CD14-positive monocyte (primary cell): ENCODE measurements at regions not wholly inside any gene's neighbourhood (a gene's known extent, or its start where the extent isn't known, plus 50 kb on each side); places are given as distances from the start of the nearest gene placed in this dataset.

ENCODE experiments used
- DNase-seq, 3 donors: peaks; one replicate each; pipeline ENCODE4 v3.0.0-alpha.2; 2011 to 2022
- H2AFZ ChIP-seq: 2 replicates; pipeline ENCODE4 v1.6.0; 2012; ENCODE audit warnings: mild to moderate bottlenecking, low read depth, low read length, inconsistent platforms; ENCODE audit not compliant: insufficient read depth, poor library complexity, severe bottlenecking
- H3K27ac ChIP-seq, 2 donors: 1 replicate in 1 of 2; 2 replicates in 1 of 2; pipeline ENCODE4 v1.5.1; 2012 to 2013; ENCODE audit warnings: low read length in 2 of 2, control low read depth in 1 of 2, inconsistent platforms in 1 of 2, low read depth in 1 of 2, mild to moderate bottlenecking in 1 of 2
- H3K27me3 ChIP-seq, 2 donors: one replicate each; pipeline versions ENCODE4 v1.6.0 to v1.6.1; 2011 to 2013; ENCODE audit warnings: low read length in 2 of 2; ENCODE audit not compliant: control insufficient read depth in 2 of 2, insufficient read depth in 2 of 2
- H3K36me3 ChIP-seq, 2 donors: replicated peaks in 1 of 2; 1 replicate in 1 of 2; 2 replicates in 1 of 2; pipeline versions ENCODE4 v1.5.1 to v1.6.1; 2012 to 2013; ENCODE audit warnings: low read length in 2 of 2, control low read depth in 1 of 2, inconsistent platforms in 1 of 2, mild to moderate bottlenecking in 1 of 2; ENCODE audit not compliant: insufficient read depth in 2 of 2, control insufficient read depth in 1 of 2
- H3K4me1 ChIP-seq, 2 donors: 1 replicate in 1 of 2; 2 replicates in 1 of 2; pipeline versions ENCODE4 v1.5.1 to v1.6.1; 2012 to 2013; ENCODE audit warnings: low read length in 2 of 2, control low read depth in 1 of 2, inconsistent platforms in 1 of 2, mild to moderate bottlenecking in 1 of 2, moderate library complexity in 1 of 2; ENCODE audit not compliant: insufficient read depth in 2 of 2, control insufficient read depth in 1 of 2
- H3K4me2 ChIP-seq: replicated peaks from 2 replicates; pipeline ENCODE3; 2012; ENCODE audit warnings: low read length, moderate library complexity, mild to moderate bottlenecking; ENCODE audit not compliant: poor library complexity, severe bottlenecking; ENCODE audit errors: extremely low read depth
- H3K4me3 ChIP-seq, 3 experiments: fragments of 200-600 bp in 1 of 3; sonication (generic) in 1 of 3; replicated peaks in 1 of 3; 1 replicate in 2 of 3; 2 replicates in 1 of 3; pipeline ENCODE4 v1.5.1; 2011 to 2013; ENCODE audit warnings: low read length in 3 of 3, mild to moderate bottlenecking in 3 of 3, control low read depth in 2 of 3, low read depth in 2 of 3, inconsistent platforms in 1 of 3, moderate library complexity in 1 of 3
- H3K79me2 ChIP-seq: 2 replicates; pipeline ENCODE4 v1.6.0; 2012; ENCODE audit warnings: mild to moderate bottlenecking, control low read depth, inconsistent platforms, low read length, moderate library complexity; ENCODE audit not compliant: insufficient read depth
- H3K9ac ChIP-seq: 2 replicates; pipeline ENCODE4 v1.6.0; 2017; ENCODE audit warnings: low read length, mild to moderate bottlenecking; ENCODE audit not compliant: insufficient read depth, poor library complexity, severe bottlenecking
- H3K9me3 ChIP-seq, 2 donors: replicated peaks in 1 of 2; 1 replicate in 1 of 2; 2 replicates in 1 of 2; pipeline versions ENCODE4 v1.5.1 to v1.6.1; 2012 to 2013; ENCODE audit warnings: low read length in 2 of 2, control low read depth in 1 of 2; ENCODE audit not compliant: control insufficient read depth in 1 of 2, insufficient read depth in 1 of 2
- H4K20me1 ChIP-seq: 2 replicates; pipeline ENCODE4 v1.6.0; 2012; ENCODE audit warnings: mild to moderate bottlenecking, low read length, control low read depth, moderate library complexity; ENCODE audit not compliant: insufficient read depth
- H3K27ac Mint-ChIP-seq, 7 donors: one replicate each; pipeline ENCODE4 v1.8.0; 2020; ENCODE audit warnings: mild to moderate bottlenecking in 7 of 7, mixed read lengths in 7 of 7, moderate library complexity in 6 of 7, inconsistent platforms in 2 of 7
- H3K27me3 Mint-ChIP-seq, 3 donors: one replicate each; pipeline ENCODE4 v1.8.0; 2021 to 2022; ENCODE audit warnings: low read depth in 3 of 3, mild to moderate bottlenecking in 3 of 3, mixed read lengths in 3 of 3, moderate library complexity in 3 of 3, inconsistent platforms in 1 of 3
- H3K36me3 Mint-ChIP-seq, 2 donors: one replicate each; pipeline ENCODE4 v1.8.0; 2020; ENCODE audit warnings: mixed read lengths in 2 of 2, inconsistent platforms in 1 of 2, mild to moderate bottlenecking in 1 of 2
- H3K4me1 Mint-ChIP-seq: one replicate; pipeline ENCODE4 v1.8.0; 2020; ENCODE audit warnings: mild to moderate bottlenecking, mixed read lengths
- H3K4me3 Mint-ChIP-seq, 2 donors: one replicate each; pipeline ENCODE4 v1.8.0; 2020; ENCODE audit warnings: mild to moderate bottlenecking in 2 of 2, mixed read lengths in 2 of 2, moderate library complexity in 1 of 2
- H3K9me3 Mint-ChIP-seq, 7 donors: one replicate each; pipeline ENCODE4 v1.8.0; 2020 to 2022; ENCODE audit warnings: mixed read lengths in 7 of 7, mild to moderate bottlenecking in 6 of 7, moderate library complexity in 6 of 7, inconsistent platforms in 2 of 7
- WGBS: methylation state at CpG from one replicate; pipeline ENCODE4 v1.1.5; 2013; ENCODE audit warnings: missing lambda C conversion rate; ENCODE audit not compliant: insufficient coverage; 5-methylcytosine and 5-hydroxymethylcytosine counted together
- intact Hi-C, 2 donors: fragments of 100-400 bp; cut with micrococcal nuclease; formaldehyde crosslinking; loops; one replicate each; pipeline versions ENCODE4 v1.15.0 to v1.15.1; 2023
- TF ChIP-seq, protein P1 (sequence below): fragments of 200-600 bp; IDR thresholded peaks from one replicate; pipeline ENCODE4 v1.8.0; 2022; ENCODE audit warnings: antibody characterized with exemption, mild to moderate bottlenecking

DNA sequence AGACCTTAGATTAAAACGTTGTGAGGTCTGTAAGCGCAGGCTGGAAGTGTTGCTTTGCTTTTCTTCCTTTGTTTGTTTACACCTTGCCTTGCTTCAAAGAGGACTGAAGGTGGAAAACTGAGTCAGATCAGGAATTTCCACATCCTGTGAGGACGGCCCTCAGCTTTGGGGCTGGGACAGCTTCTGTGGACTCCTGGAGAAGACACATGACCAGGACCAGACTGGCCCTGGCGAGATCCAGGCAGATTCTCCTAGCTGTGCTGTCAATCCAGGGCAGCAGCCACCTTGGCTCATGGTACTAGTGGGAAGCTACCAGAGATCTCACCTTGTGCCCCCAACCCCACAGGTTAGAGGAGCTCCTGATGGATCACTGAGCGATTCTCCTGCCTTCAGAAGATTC is 1461.9 kb downstream of the TBC1D22A start:
- 77% methylated on average over 5 of the region's 5 CpGs for WGBS
- H4K20me1 ChIP-seq = no peaks in the 10 kb centered on the region
- H3K36me3 Mint-ChIP-seq = no peaks in the 10 kb centered on the region
- TF ChIP-seq, protein P1, sequence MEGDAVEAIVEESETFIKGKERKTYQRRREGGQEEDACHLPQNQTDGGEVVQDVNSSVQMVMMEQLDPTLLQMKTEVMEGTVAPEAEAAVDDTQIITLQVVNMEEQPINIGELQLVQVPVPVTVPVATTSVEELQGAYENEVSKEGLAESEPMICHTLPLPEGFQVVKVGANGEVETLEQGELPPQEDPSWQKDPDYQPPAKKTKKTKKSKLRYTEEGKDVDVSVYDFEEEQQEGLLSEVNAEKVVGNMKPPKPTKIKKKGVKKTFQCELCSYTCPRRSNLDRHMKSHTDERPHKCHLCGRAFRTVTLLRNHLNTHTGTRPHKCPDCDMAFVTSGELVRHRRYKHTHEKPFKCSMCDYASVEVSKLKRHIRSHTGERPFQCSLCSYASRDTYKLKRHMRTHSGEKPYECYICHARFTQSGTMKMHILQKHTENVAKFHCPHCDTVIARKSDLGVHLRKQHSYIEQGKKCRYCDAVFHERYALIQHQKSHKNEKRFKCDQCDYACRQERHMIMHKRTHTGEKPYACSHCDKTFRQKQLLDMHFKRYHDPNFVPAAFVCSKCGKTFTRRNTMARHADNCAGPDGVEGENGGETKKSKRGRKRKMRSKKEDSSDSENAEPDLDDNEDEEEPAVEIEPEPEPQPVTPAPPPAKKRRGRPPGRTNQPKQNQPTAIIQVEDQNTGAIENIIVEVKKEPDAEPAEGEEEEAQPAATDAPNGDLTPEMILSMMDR = no peak
- H3K9me3 ChIP-seq = no peaks in the 10 kb centered on the region
- no peak overlapping the region for H2AFZ ChIP-seq
- no peaks in the 10 kb centered on the region for H3K79me2 ChIP-seq
- intact Hi-C loops = no loop called here
- no peak overlapping the region for H3K4me3 Mint-ChIP-seq
- H3K36me3 ChIP-seq = no peaks in the 10 kb centered on the region
- no peak overlapping the region for H3K4me2 ChIP-seq
- no peak overlapping the region for H3K4me3 ChIP-seq
- H3K27ac ChIP-seq = no peak overlapping the region
- no peaks in the 10 kb centered on the region for H3K4me1 Mint-ChIP-seq
- no peak for DNase-seq
- no peaks in the 10 kb centered on the region for H3K4me1 ChIP-seq
- no peaks in the 10 kb centered on the region for H3K27me3 ChIP-seq
- H3K9ac ChIP-seq = no peak overlapping the region
- peaks cover 0 to 5% (median 4%) of the 10 kb centered on the region in 3 donors for H3K27me3 Mint-ChIP-seq
- H3K27ac Mint-ChIP-seq = no peak overlapping the region
- H3K9me3 Mint-ChIP-seq = peaks cover 0 to 6% (median 4%) of the 10 kb centered on the region in 7 donors

GRCh38 chr22:48223488-48224190 is 1461.2 kb downstream of the TBC1D22A start:
- intact Hi-C loops = no loop called here
- Histone ChIP-seq H3K27ac (no peak overlapping the region), H3K4me3 (no peak overlapping the region), H2AFZ (no peak overlapping the region), H3K36me3 (no peaks in the 10 kb centered on the region), H3K79me2 (no peaks in the 10 kb centered on the region), H3K9ac (no peak overlapping the region), H3K9me3 (no peaks in the 10 kb centered on the region), H3K27me3 (no peaks in the 10 kb centered on the region), H4K20me1 (no peaks in the 10 kb centered on the region), H3K4me1 (no peaks in the 10 kb centered on the region), H3K4me2 (no peak overlapping the region)
- H3K27me3 Mint-ChIP-seq = peaks cover 0 to 6% (median 4%) of the 10 kb centered on the region in 3 donors
- no peaks in the 10 kb centered on the region for H3K4me1 Mint-ChIP-seq
- TF ChIP-seq, protein P1 = no peak
- DNase-seq = no peak
- no peak overlapping the region for H3K4me3 Mint-ChIP-seq
- no peak overlapping the region for H3K27ac Mint-ChIP-seq
- H3K36me3 Mint-ChIP-seq = no peaks in the 10 kb centered on the region
- peaks cover 0 to 9% (median 6%) of the 10 kb centered on the region in 7 donors for H3K9me3 Mint-ChIP-seq
- WGBS = 65% methylated on average over 2 of the region's 7 CpGs
